ENCODE measurements at regions not wholly inside any gene's neighbourhood (a gene's known extent, or its start where the extent isn't known, plus 50 kb on each side); places are given as distances from the start of the nearest gene placed in this dataset.

GRCh38 chr6:133648581-133648980, 240.3 kb upstream of the TCF21 start:
- DNase-seq (no peak), ATAC-seq (no peak)
- H3K27ac ChIP-seq (ENCODE audit: low read length) = no peak overlapping the region
- H3K4me3 ChIP-seq (ENCODE audit: low read length) = no peak overlapping the region
- no peaks in the 10 kb centered on the region for H3K9me3 ChIP-seq (ENCODE audit: control insufficient read depth, low read length)
- intact Hi-C loops (cut with DNase I) = no loop called here
- no peaks in the 10 kb centered on the region for H3K4me1 ChIP-seq (ENCODE audit: control insufficient read depth, insufficient read depth, low read length)
- whole genome bisulfite sequencing = 87% methylated on average over 2 of the region's 2 CpGs
- no peaks in the 10 kb centered on the region for H3K27me3 ChIP-seq (ENCODE audit: control insufficient read depth, insufficient read depth)

GRCh38 chr6:133671376-133671775, 217.5 kb upstream of the TCF21 start:
- no peak for ATAC-seq
- 46% methylated on average over 1 of the region's 1 CpG for WGBS
- no peak for DNase-seq
- Histone ChIP-seq H3K27ac (ENCODE audit: low read length) (no peak overlapping the region), H3K4me3 (ENCODE audit: low read length) (no peak overlapping the region), H3K27me3 (ENCODE audit: control insufficient read depth, insufficient read depth) (no peaks in the 10 kb centered on the region), H3K4me1 (ENCODE audit: control insufficient read depth, insufficient read depth, low read length) (no peaks in the 10 kb centered on the region), H3K9me3 (ENCODE audit: control insufficient read depth, low read length) (no peaks in the 10 kb centered on the region)
- intact Hi-C loops (cut with DNase I) = no loop called here

DNA sequence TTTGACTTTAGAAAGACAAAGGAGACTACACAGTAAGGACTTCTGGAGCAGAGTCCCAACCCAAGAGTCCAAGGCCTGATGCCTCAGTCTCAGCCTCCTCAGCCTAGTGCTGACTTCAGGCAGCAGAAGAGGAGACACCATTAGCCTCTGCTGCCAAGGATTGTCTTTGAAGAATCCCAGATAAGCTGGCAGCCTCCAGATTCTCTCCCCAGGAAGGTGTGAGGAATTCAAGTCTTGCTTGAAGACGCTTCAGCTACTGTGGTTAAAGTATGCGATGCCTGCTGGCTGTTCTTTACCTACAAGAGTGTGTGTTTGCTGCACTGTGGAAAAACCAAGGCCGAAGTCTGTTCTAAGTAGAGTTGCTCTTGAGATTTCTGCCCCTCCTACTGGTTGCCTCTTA, 215.9 kb upstream of the TCF21 start:
- intact Hi-C loops (cut with DNase I) = no loop called here

GRCh38 chr6:133674661-133675060, 214.3 kb upstream of the TCF21 start:
- DNase-seq = no peak
- intact Hi-C loops (cut with DNase I) = no loop called here
- H3K27me3 ChIP-seq (ENCODE audit: control insufficient read depth, insufficient read depth) = no peaks in the 10 kb centered on the region
- WGBS = 43% methylated on average over 1 of the region's 1 CpG
- no peak overlapping the region for H3K27ac ChIP-seq (ENCODE audit: low read length)
- no peak overlapping the region for H3K4me3 ChIP-seq (ENCODE audit: low read length)
- no peaks in the 10 kb centered on the region for H3K4me1 ChIP-seq (ENCODE audit: control insufficient read depth, insufficient read depth, low read length)
- no peak for ATAC-seq
- H3K9me3 ChIP-seq (ENCODE audit: control insufficient read depth, low read length) = no peaks in the 10 kb centered on the region

More for the DNA sequence above, 215.9 kb upstream of the TCF21 start:
- 75% methylated on average over 3 of the region's 3 CpGs for WGBS
- no peak for ATAC-seq
- H3K27me3 ChIP-seq (ENCODE audit: control insufficient read depth, insufficient read depth) = no peaks in the 10 kb centered on the region
- no peak overlapping the region for H3K4me3 ChIP-seq (ENCODE audit: low read length)
- H3K27ac ChIP-seq (ENCODE audit: low read length) = no peak overlapping the region
- H3K4me1 ChIP-seq (ENCODE audit: control insufficient read depth, insufficient read depth, low read length) = no peaks in the 10 kb centered on the region
- no peak for DNase-seq
- no peaks in the 10 kb centered on the region for H3K9me3 ChIP-seq (ENCODE audit: control insufficient read depth, low read length)

DNA sequence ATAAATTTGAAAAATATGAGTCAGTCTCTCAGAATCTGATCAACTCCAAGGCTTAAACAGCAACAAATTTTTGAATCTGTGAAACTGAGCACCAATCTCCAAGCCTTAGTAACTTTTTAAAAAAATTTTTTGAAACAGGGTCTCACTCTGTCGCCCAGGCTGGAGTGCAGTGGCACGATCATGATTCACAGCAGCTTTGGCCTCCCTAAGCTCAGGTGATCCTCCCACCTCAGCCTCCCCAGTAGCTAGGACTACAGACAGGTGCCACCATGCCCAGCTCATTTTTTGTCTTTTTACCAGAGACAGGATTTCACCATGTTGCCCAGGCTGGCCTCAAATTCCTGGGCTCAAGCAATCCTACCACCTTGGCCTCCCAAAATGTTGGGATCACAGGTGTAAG, 207.9 kb upstream of the TCF21 start:
- no peak overlapping the region for H3K27ac ChIP-seq (ENCODE audit: low read length)
- no peaks in the 10 kb centered on the region for H3K27me3 ChIP-seq (ENCODE audit: control insufficient read depth, insufficient read depth)
- no peaks in the 10 kb centered on the region for H3K9me3 ChIP-seq (ENCODE audit: control insufficient read depth, low read length)
- no peak overlapping the region for H3K4me3 ChIP-seq (ENCODE audit: low read length)
- 92% methylated on average over 2 of the region's 2 CpGs for WGBS
- no peak for DNase-seq
- H3K4me1 ChIP-seq (ENCODE audit: control insufficient read depth, insufficient read depth, low read length) = no peaks in the 10 kb centered on the region
- no peak for ATAC-seq
- intact Hi-C loops (cut with DNase I) = no loop called here

DNA sequence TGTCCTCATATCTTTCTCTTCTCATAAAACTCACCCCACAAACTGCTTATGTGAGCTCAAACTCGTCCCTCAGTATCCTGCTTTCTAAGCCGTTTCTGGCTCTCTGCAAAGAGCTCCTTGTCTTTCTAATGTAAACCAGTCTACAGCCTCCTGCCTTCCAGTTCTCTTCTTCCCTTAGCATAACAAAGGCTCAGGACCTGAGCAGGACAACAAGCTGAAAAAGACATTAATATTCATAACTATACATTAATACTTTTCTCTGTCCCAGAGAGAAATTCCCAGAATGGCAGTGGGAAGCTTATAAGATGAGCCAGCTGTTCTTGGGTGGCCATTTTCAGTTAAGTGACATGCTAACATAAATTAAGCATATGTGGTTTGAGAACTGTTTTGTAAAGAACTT, 207.0 kb upstream of the TCF21 start:
- ATAC-seq (no peak), DNase-seq (no peak)
- intact Hi-C loops (cut with DNase I) = no loop called here
- Histone ChIP-seq H3K27me3 (ENCODE audit: control insufficient read depth, insufficient read depth) (no peaks in the 10 kb centered on the region), H3K9me3 (ENCODE audit: control insufficient read depth, low read length) (no peaks in the 10 kb centered on the region), H3K27ac (ENCODE audit: low read length) (no peak overlapping the region), H3K4me3 (ENCODE audit: low read length) (no peak overlapping the region), H3K4me1 (ENCODE audit: control insufficient read depth, insufficient read depth, low read length) (no peaks in the 10 kb centered on the region)
- WGBS = 23% methylated on average over 2 of the region's 2 CpGs

- intact Hi-C loops (cut with DNase I) = no loop called here
- no peak for ATAC-seq
- Histone ChIP-seq H3K4me1 (ENCODE audit: control insufficient read depth, insufficient read depth, low read length) (no peaks in the 10 kb centered on the region), H3K9me3 (ENCODE audit: control insufficient read depth, low read length) (no peaks in the 10 kb centered on the region), H3K4me3 (ENCODE audit: low read length) (no peak overlapping the region), H3K27ac (ENCODE audit: low read length) (no peak overlapping the region), H3K27me3 (ENCODE audit: control insufficient read depth, insufficient read depth) (no peaks in the 10 kb centered on the region)
- 65% methylated on average over 5 of the region's 5 CpGs for WGBS
- no peak for DNase-seq
Measured at GRCh38 chr6:133682506-133683307, 206.2 kb upstream of the TCF21 start.

DNA sequence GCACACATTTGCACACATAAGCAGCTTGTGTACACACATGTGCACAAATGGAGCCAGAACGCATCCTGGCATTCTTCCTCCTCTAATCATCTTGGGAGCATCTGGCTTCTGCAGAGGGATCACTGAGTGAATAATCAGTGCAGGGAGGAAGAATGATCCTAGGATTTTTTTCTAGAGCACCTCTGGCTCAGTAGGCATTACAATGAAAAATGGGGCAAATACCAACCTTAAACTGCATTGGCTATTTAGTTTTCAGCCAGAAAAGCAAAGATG, 205.7 kb upstream of the TCF21 start:
- Histone ChIP-seq H3K27me3 (ENCODE audit: control insufficient read depth, insufficient read depth) (no peaks in the 10 kb centered on the region), H3K27ac (ENCODE audit: low read length) (no peak overlapping the region), H3K9me3 (ENCODE audit: control insufficient read depth, low read length) (no peaks in the 10 kb centered on the region), H3K4me3 (ENCODE audit: low read length) (no peak overlapping the region), H3K4me1 (ENCODE audit: control insufficient read depth, insufficient read depth, low read length) (no peaks in the 10 kb centered on the region)
- DNase-seq (no peak), ATAC-seq (no peak)
- WGBS = 62% methylated on average over 1 of the region's 1 CpG
- intact Hi-C loops (cut with DNase I) = no loop called here

DNA sequence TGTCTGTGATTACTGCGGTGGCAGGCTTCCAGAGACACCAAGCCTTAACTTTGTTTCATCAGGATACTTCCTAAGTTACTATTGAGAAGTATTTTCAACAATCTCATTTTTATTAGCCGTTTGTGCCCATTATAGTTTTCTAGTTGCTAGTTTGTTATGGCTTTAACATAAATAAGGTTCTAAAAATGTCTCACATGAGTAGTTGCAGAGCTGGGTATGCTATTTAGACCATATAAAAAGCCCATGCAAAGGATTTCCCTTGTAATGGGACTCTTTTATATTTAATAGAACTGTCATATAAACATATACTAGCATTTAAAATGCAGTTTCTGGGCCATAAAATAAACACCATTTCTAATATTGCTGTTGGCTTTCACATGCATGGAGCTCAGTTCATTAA, 205.3 kb upstream of the TCF21 start:
- ATAC-seq (no peak), DNase-seq (no peak)
- Histone ChIP-seq H3K4me3 (ENCODE audit: low read length) (no peak overlapping the region), H3K9me3 (ENCODE audit: control insufficient read depth, low read length) (no peaks in the 10 kb centered on the region), H3K27ac (ENCODE audit: low read length) (no peak overlapping the region), H3K4me1 (ENCODE audit: control insufficient read depth, insufficient read depth, low read length) (no peaks in the 10 kb centered on the region), H3K27me3 (ENCODE audit: control insufficient read depth, insufficient read depth) (no peaks in the 10 kb centered on the region)
- intact Hi-C loops (cut with DNase I) = no loop called here
- WGBS = 58% methylated on average over 2 of the region's 2 CpGs

- DNase-seq (no peak), ATAC-seq (no peak)
- H3K9me3 ChIP-seq (ENCODE audit: control insufficient read depth, low read length) = no peaks in the 10 kb centered on the region
- H3K4me3 ChIP-seq (ENCODE audit: low read length) = no peak overlapping the region
- WGBS = 75% methylated on average over 5 of the region's 5 CpGs
- no peak overlapping the region for H3K27ac ChIP-seq (ENCODE audit: low read length)
- no peaks in the 10 kb centered on the region for H3K4me1 ChIP-seq (ENCODE audit: control insufficient read depth, insufficient read depth, low read length)
- intact Hi-C loops (cut with DNase I) = no loop called here
- no peaks in the 10 kb centered on the region for H3K27me3 ChIP-seq (ENCODE audit: control insufficient read depth, insufficient read depth)
Measured at GRCh38 chr6:133688705-133689492, 200.0 kb upstream of the TCF21 start.

GRCh38 chr6:133689863-133690262, 199.1 kb upstream of the TCF21 start:
- no peak for ATAC-seq
- no peak overlapping the region for H3K27ac ChIP-seq (ENCODE audit: low read length)
- WGBS = 71% methylated on average over 5 of the region's 5 CpGs
- no peaks in the 10 kb centered on the region for H3K9me3 ChIP-seq (ENCODE audit: control insufficient read depth, low read length)
- H3K4me1 ChIP-seq (ENCODE audit: control insufficient read depth, insufficient read depth, low read length) = no peaks in the 10 kb centered on the region
- no peak for DNase-seq
- no peak overlapping the region for H3K4me3 ChIP-seq (ENCODE audit: low read length)
- intact Hi-C loops (cut with DNase I) = no loop called here
- no peaks in the 10 kb centered on the region for H3K27me3 ChIP-seq (ENCODE audit: control insufficient read depth, insufficient read depth)

All from right cardiac atrium (tissue), 5 donors.